ENCODE measurements at regions not wholly inside any gene's neighbourhood (a gene's known extent, or its start where the extent isn't known, plus 50 kb on each side); places are given as distances from the start of the nearest gene placed in this dataset.
"Not testable (repeated sequence)": the region's sequence is repeated elsewhere in the genome, so short reads cannot be mapped to it uniquely, and the experiment has no call there.

- no peak overlapping the region for H3K4me3 ChIP-seq
- H3K27ac ChIP-seq, result no peak overlapping the region
These were observed 170.6 kb downstream of the ZIC5 start for GRCh38 chr13:99800951-99801350.

DNA sequence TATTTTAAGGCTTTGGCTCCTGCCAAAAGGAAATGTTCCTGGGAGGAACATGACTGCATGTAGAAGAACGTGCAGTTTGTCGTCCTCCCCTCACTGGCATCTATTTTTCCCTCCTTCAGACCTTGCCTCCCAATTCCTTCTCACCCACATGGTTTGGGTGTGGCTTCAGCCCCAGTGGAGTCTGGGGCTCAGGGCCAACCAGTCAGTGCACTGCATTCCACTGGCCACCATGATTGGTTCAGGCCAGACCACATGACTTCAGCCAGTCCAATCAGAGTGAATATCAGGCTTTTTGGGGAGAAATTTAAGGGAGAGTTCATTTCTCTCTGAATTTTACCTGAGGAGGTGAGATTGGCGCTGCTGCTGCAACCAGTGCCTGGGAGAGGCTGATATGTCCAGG is 171.6 kb downstream of the ZIC5 start:
- Histone ChIP-seq H3K27ac (no peak overlapping the region), H3K4me3 (no peak overlapping the region)

DNA sequence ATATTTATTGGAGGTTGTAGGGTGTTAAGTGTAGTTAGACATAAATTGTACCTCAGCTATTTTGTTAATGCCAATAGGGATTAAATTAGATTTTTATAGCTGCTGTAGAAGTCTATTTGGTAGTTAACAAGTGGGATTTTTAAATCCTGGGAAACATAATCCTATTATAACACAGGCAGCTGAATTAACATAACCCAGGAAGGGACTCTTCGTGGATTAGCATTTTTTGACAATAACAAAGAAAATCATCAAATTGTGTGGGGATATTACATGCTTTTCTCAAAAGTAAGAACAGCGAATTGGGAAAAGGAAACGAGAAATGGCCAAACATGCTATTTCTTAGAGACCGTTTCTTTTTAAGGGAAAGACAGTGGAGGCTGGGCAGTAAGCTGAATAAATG is 172.8 kb downstream of the ZIC5 start:
- Histone ChIP-seq H3K27ac (no peak overlapping the region), H3K4me3 (no peak overlapping the region)

DNA sequence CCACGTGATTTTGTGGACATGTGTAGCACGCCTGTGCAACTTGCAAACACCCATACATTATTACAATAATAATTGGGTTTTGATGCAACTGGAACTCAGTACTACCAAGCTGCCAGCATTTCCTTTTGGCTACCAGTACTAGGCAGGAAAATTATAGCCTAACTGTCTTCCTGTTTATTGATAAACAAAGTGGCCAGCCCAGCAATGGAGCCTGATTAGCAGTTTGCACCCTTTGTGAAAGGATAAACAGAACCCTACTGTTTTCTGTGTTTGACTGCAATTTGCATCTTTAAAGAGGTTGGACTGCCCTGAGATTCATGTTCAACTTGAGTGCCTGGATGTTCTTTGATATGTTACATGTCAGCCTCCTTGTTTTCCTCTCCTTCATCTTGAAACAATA is 173.9 kb downstream of the ZIC5 start:
- H3K27ac ChIP-seq, result no peak overlapping the region
- no peak overlapping the region for H3K4me3 ChIP-seq

DNA sequence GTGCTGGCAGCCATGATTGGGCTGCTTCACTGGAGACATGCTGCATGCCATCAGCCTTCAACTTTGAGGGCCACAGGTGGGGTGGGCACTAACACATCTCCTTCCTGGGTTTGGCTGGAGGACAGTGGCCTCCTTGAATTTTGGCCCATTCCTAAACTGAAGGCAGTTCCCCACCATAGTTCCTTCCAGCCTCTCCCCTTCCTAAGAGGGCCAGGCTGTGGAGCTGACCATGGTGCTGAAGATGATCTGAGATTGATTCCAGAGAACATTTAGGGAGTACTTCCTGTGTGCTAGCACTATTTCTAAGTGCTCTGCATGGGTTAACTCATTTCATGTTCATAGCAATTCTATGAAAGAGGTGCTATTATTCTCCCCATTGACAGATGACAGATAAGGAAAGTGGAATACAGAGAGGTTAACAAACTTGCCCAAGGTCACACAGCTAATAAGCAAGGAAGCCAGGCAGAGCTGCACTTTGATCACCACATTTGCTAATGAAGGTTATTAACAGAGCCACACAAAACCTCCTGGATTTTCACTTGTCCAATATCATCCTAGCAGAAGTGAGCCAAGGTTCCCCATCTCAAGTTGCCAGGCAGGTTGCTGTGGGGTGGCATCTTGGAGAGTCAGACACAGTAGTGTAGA is 175.3 kb downstream of the ZIC5 start:
- H3K27ac ChIP-seq, result no peak overlapping the region
- no peak overlapping the region for H3K4me3 ChIP-seq

DNA sequence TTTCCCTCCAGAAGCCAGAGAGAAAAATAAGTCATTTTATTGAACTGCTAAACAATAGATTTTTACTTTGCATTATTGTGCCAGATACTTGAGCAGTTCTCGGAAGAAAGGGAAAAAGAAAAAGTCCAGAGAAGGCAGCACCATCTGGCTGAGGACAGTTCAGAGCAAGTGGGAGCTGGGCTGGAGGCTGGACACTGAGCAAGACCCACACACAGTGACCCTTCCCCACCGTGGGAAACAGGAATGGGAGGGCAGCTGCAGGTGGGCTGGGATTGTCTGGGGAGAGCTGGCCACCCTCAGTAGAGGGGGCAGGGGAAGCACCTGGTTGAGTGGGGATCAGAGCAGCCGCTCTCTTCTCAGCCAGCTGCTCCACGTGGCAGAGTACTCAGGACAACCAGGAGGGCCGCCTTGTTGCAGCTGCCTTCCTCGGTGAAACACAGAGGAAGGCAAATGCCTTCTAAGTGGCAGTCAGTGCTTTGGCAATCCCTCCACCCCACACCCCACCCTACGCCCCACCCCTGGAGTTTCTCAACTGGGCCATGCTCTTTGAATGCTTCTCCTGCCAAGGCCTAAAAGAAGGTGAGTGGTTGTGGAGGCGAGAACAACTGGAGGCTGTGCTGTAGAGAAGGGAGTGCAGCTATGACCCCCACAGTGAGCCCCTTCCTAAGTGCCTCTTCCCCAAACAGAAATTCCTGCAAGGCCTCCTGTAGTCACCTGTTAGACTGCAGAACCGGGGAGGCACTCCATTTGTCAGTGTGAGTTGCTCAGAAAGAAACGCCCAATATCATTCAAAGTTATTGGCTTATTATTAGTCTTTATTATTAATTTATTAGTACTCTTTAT is 179.3 kb downstream of the ZIC5 start:
- Histone ChIP-seq H3K4me3 (no peak overlapping the region), H3K27ac (no peak overlapping the region)

- no peak overlapping the region for H3K4me3 ChIP-seq
These were observed 188.9 kb downstream of the ZIC5 start for GRCh38 chr13:99782669-99783068.

DNA sequence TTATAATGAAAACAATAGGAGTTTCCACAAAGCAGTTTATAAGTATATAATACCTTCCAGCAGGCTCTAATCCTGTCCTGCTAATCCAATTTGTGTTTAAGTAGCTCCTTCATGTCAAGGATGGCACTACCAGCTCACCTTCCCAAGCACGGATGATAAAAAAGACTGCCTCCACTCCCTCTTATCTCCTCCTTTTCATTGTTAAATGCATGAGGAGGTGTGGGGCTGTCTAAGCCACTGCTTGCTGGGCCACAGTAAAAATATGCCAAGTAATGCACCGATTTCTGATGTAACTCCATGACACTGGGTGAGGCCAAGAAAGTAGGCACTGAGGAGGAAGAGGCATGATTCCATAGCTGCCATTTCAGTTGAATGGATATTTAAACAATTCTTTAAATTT is 193.1 kb downstream of the ZIC5 start:
- Histone ChIP-seq H3K27ac (no peak overlapping the region), H3K4me3 (no peak overlapping the region)

More at GRCh38 chr13:99782669-99783068, 188.9 kb downstream of the ZIC5 start:
- no peak overlapping the region for H3K27ac ChIP-seq

DNA sequence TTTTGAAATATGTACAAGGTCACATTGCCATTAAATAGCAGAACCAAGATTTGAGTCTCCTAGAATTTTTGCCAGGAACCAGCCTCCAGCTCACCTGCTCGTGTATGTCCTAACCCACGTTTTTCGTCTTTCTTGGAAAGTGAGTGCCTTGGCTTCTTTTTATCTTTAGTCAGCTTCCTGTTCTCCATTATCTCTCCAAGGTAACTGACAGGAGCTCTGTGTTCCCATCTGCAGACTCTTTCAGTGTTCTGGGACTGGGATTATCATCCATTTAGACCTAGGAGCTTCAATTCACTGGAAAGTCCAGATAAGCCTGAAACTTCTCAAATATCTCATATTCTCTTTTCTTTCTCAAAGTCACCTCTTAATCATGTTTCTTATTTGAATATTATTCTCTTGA is 193.7 kb downstream of the ZIC5 start:
- Histone ChIP-seq H3K4me3 (no peak overlapping the region), H3K27ac (no peak overlapping the region)

GRCh38 chr13:99774644-99775043 is 196.9 kb downstream of the ZIC5 start:
- Histone ChIP-seq H3K27ac (no peak overlapping the region), H3K4me3 (no peak overlapping the region)

DNA sequence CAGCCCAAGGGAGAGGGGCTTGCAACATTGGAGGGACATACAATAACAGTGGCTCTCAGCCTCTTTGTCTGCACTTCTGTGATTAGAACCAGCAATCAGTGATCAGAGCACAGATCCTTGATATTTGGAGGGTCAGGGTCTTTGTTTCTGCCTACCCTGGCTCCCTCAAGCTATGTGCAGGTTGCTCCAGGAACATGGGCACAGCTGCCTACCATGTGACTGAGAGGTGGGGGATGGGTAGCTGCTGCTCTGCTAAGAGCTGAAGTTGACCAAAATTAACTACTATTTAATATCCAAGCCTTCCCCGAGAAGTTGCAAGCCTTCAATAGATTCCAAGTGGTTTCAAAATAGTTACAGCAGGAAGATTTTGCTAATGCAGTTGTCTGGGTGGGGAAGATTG is 202.6 kb downstream of the ZIC5 start:
- Histone ChIP-seq H3K27ac (no peak overlapping the region), H3K4me3 (no peak overlapping the region)

DNA sequence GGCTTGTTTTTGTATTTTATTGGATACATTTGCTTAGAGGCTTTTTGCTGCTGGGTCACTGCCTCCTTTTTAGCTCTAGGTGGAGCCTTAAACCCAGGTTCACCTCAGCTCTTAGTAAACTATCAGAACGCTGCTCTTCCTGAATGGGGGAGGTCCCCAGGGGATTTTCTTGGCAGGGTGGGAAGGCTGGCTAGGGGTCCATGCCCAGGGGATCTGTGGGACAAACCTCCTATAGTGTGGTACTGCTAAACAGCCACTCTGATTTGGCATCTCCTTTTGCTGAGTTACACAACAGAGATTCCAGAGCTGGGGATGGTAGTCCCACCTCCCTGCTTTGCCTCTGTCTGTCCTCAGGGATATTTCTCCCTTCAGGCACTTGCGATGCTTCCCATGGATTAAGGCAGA is 204.9 kb downstream of the ZIC5 start:
- Histone ChIP-seq H3K27ac (no peak overlapping the region), H3K4me3 (no peak overlapping the region)

GRCh38 chr13:99765869-99766268 is 205.7 kb downstream of the ZIC5 start:
- H3K27ac ChIP-seq, result no peak overlapping the region
- no peak overlapping the region for H3K4me3 ChIP-seq

DNA sequence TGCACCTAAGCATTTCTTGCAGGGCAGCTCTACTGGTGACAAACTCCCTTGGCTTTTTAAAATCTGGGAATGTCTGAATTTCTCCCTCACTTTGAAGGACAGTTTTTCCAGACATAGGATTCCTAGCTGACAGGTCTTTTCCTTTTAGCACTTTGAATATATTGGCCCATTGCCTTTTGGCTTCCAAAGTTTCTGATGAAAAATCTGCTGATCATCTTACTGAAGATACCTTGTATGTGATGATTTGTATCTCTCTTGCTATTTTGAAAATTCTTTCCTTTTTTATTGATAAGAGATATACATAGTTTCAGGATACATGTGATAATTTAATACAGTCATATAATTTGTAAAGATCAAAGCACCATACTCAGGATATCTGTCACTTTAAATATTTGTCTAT is 211.1 kb downstream of the ZIC5 start:
- Histone ChIP-seq H3K27ac (no peak overlapping the region), H3K4me3 (no peak overlapping the region)

DNA sequence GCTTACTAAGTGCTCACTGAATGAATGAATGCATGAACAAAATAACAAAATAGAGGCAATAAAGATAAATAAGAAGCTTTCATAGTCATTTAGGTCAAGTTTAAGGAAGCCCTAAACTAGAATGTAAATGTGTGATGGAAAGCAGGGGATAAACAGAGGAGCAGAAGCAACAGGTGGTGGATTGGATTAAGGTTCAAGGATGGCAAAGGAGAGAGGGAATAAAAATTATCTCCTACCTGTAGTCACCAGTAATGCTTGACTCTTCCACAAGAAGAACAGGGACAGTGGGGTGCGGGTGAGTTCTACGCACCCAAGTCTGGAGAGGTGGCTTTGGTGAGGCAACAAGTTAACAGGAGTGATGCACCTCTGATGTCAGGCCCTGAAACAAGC is 212.4 kb downstream of the ZIC5 start:
- no peak overlapping the region for H3K4me3 ChIP-seq
- H3K27ac ChIP-seq, result no peak overlapping the region

DNA sequence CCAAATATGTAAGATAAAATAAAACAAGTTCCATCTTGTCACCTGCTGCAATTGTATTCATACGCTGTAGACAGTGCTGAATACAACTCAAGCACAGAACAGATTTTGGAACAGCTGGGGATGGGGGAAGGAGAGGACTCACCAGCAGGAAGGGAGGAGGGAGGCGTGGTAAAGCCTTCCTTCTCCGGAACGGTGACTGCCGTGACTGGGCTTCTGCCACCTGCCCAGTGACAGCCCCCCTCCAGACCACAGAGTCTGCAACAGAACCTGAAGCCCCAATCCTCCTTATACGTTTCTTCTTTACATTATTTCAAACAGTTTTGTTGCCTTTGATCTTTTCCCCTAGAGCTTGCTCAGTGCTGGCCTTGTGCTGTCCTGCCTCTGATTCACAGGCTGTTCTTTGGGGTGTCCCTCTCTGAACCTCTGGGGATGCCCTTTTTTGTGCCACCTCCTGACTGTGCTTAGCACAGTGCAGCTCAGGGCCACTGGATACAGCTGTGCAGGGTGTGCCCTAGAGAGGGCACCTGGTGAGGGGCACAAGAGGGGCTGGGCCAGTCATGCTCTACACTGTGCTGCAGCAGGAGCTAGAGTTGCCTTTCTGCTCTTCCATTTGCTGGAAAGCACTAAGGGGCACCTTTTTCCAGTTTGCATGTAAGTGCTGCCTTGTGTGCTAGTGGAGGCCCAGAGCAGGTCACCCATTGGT is 213.0 kb downstream of the ZIC5 start:
- Histone ChIP-seq H3K27ac (no peak overlapping the region), H3K4me3 (no peak overlapping the region)

- no peak overlapping the region for H3K27ac ChIP-seq
These were observed 213.7 kb downstream of the ZIC5 start for GRCh38 chr13:99757756-99758459.

DNA sequence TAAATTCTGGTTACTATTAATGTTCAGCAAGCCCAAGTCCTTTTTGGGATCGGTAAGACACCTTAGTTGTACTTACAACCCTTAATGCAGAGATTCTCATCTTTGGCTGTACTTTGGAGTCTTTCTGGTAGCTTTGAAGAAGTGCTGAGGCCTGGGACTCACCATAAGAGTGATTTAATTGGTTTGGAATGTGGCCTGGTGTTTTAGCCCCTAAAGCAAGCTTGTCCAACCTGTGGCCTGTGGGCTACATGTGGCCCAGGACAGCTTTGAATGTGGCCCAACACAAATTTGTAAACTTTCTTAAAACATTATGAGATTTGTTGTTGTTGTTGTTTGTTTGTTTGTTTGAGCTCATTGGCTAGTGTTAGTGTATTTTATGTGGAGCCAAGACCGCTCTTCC is 215.3 kb downstream of the ZIC5 start:
- no peak overlapping the region for H3K27ac ChIP-seq

More at GRCh38 chr13:99757756-99758459, 213.7 kb downstream of the ZIC5 start:
- H3K4me3 ChIP-seq, result no peak overlapping the region

GRCh38 chr13:99754750-99755149 is 216.8 kb downstream of the ZIC5 start:
- H3K4me3 ChIP-seq, H3K27ac ChIP-seq: not testable (repeated sequence)

More for the DNA sequence above, 215.3 kb downstream of the ZIC5 start:
- no peak overlapping the region for H3K4me3 ChIP-seq

DNA sequence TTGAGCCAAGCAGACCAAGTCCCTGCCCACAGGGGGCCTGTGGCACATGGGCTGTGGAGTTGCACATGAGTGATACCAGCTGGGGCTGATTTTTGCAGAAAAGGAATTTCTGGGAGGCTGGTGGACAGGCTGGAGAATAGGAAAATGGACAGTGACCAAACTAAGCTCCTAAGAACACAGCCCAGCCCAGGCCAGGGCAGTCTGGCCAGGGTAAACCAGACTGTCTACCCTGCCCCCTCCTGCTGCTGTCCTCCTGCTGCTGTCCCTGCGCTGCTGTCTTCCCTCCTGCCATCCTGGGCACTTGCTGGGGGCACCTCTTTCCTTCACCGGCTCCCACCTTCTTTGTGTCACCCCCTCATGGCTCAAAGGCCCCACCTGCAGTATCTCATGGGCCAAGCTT is 219.2 kb downstream of the ZIC5 start:
- H3K27ac ChIP-seq, result no peak overlapping the region
- H3K4me3 ChIP-seq, result no peak overlapping the region

Measured in skin epidermis (tissue), 12 donors.